Caco-2 (cell line): ENCODE measurements at regions not wholly inside any gene's neighbourhood (a gene's known extent, or its start where the extent isn't known, plus 50 kb on each side); places are given as distances from the start of the nearest gene placed in this dataset.

Experiments used
- BruUV-seq: library from RNA; stranded (reverse); fragments of 400-500 nt; replicated peaks from 2 replicates; lab custom pipeline; 2021; lab: Mats Ljungman, UMichigan
- CTCF ChIA-PET: fragments of 300-600 bp; sonication (Branson Sonifier 250); formaldehyde crosslinking; loops from one replicate; lab custom pipeline; 2022; ENCODE audit warnings: antibody characterized with exemption; lab: Charles Lee
- POLR2A ChIA-PET: fragments of 300-600 bp; sonication (Branson Sonifier 250); formaldehyde crosslinking; loops from one replicate; lab custom pipeline; 2022; ENCODE audit warnings: antibody characterized with exemption; lab: Charles Lee
- DNase-seq, 2 experiments: peaks; one replicate each; pipeline versions ENCODE4 v3.0.0 to v3.0.0-alpha.2; 2020 to 2022
- H3K27me3 ChIP-seq: replicated peaks from 2 replicates; pipeline ENCODE4 v1.6.0; 2011; ENCODE audit warnings: low read length; ENCODE audit not compliant: control insufficient read depth, insufficient read depth
- H3K36me3 ChIP-seq: 2 replicates; pipeline ENCODE4 v1.5.1; 2011; ENCODE audit warnings: low read length; ENCODE audit not compliant: control insufficient read depth, insufficient read depth
- H3K4me1 ChIP-seq: fragments of 250-450 bp; sonication (Bioruptor Pico); 2 replicates; pipeline ENCODE4 v1.5.1; 2020; ENCODE audit warnings: mild to moderate bottlenecking
- H3K4me3 ChIP-seq: 2 replicates; pipeline ENCODE4 v1.5.1; 2011; ENCODE audit warnings: low read depth, mild to moderate bottlenecking, control low read depth, low read length
- H3K9me3 ChIP-seq: fragments of 250-450 bp; sonication (Bioruptor Pico); 2 replicates; pipeline ENCODE4 v1.5.1; 2020; ENCODE audit warnings: mild to moderate bottlenecking, moderate library complexity
- H3K27ac Mint-ChIP-seq: one replicate; pipeline ENCODE4 v1.8.0; 2022; ENCODE audit warnings: mixed read lengths; ENCODE audit not compliant: unreplicated experiment
- H3K27me3 Mint-ChIP-seq: one replicate; pipeline ENCODE4 v1.8.0; 2022; ENCODE audit warnings: mixed read lengths; ENCODE audit not compliant: insufficient read depth, unreplicated experiment
- H3K36me3 Mint-ChIP-seq: one replicate; pipeline ENCODE4 v1.8.0; 2022; ENCODE audit warnings: mild to moderate bottlenecking, mixed read lengths; ENCODE audit not compliant: insufficient read depth, unreplicated experiment
- H3K4me1 Mint-ChIP-seq: one replicate; pipeline ENCODE4 v1.8.0; 2022; ENCODE audit warnings: low read depth, mixed read lengths; ENCODE audit not compliant: unreplicated experiment
- H3K4me3 Mint-ChIP-seq: one replicate; pipeline ENCODE4 v1.8.0; 2022; ENCODE audit warnings: mild to moderate bottlenecking, moderate library complexity, mixed read lengths; ENCODE audit not compliant: unreplicated experiment
- H3K9me3 Mint-ChIP-seq: one replicate; pipeline ENCODE4 v1.8.0; 2022; ENCODE audit warnings: mixed read lengths; ENCODE audit not compliant: unreplicated experiment
- CTCF ChIP-seq, 2 experiments: fragments of 200-600 bp in 1 of 2; IDR thresholded peaks; 1 replicate in 1 of 2; 2 replicates in 1 of 2; pipeline versions ENCODE4 v1.5.1 to v1.8.0; 2011 to 2022; ENCODE audit warnings: antibody characterized with exemption in 1 of 2, control low read depth in 1 of 2, inconsistent platforms in 1 of 2, low read depth in 1 of 2, low read length in 1 of 2, mild to moderate bottlenecking in 1 of 2, moderate library complexity in 1 of 2; ENCODE audit not compliant: insufficient read depth in 1 of 2, severe bottlenecking in 1 of 2, unreplicated experiment in 1 of 2
- intact Hi-C: fragments of 100-400 bp; cut with micrococcal nuclease; formaldehyde crosslinking; loops from one replicate; pipeline ENCODE4 v1.10.0; 2022; ENCODE audit not compliant: unreplicated experiment

GRCh38 chr6:132207991-132208390, 193.3 kb downstream of the MOXD1 start:
- H3K27me3 ChIP-seq, result no peaks in the 10 kb centered on the region
- Mint-ChIP-seq H3K27me3 (peaks cover 6% of the 10 kb centered on the region), H3K36me3 (no peaks in the 10 kb centered on the region), H3K4me3 (no peak overlapping the region), H3K4me1 (no peaks in the 10 kb centered on the region), H3K9me3 (no peaks in the 10 kb centered on the region), H3K27ac (no peak overlapping the region)
- POLR2A ChIA-PET, result no interaction called here
- no peak for TF ChIP-seq CTCF (IDR thresholded peaks at IDR 0.05; ENCODE audit: insufficient read depth in 1 of 2, low read depth in 1 of 2, low read length in 1 of 2, severe bottlenecking in 1 of 2, unreplicated experiment in 1 of 2)
- H3K36me3 ChIP-seq, result no peaks in the 10 kb centered on the region
- H3K9me3 ChIP-seq, result no peaks in the 10 kb centered on the region
- no TSS peak for BruUV-seq
- H3K4me1 ChIP-seq, result no peaks in the 10 kb centered on the region
- DNase-seq, result no peak
- no peak overlapping the region for H3K4me3 ChIP-seq
- CTCF ChIA-PET, result no interaction called here
- intact Hi-C loops, result no loop called here

GRCh38 chr6:132205946-132206345, 195.3 kb downstream of the MOXD1 start:
- CTCF ChIA-PET, result no interaction called here
- TF ChIP-seq CTCF (IDR thresholded peaks at IDR 0.05; ENCODE audit: insufficient read depth in 1 of 2, low read depth in 1 of 2, low read length in 1 of 2, severe bottlenecking in 1 of 2, unreplicated experiment in 1 of 2), result no peak
- Mint-ChIP-seq H3K4me1 (no peaks in the 10 kb centered on the region), H3K27me3 (peaks cover 3% of the 10 kb centered on the region), H3K36me3 (no peaks in the 10 kb centered on the region), H3K9me3 (no peaks in the 10 kb centered on the region), H3K4me3 (no peak overlapping the region), H3K27ac (no peak overlapping the region)
- no peak overlapping the region for H3K4me3 ChIP-seq
- POLR2A ChIA-PET, result no interaction called here
- no peaks in the 10 kb centered on the region for H3K4me1 ChIP-seq
- BruUV-seq, result no TSS peak
- H3K27me3 ChIP-seq, result no peaks in the 10 kb centered on the region
- intact Hi-C loops, result no loop called here
- DNase-seq, result no peak
- no peaks in the 10 kb centered on the region for H3K9me3 ChIP-seq
- H3K36me3 ChIP-seq, result no peaks in the 10 kb centered on the region

- Histone ChIP-seq H3K36me3 (no peaks in the 10 kb centered on the region), H3K27me3 (no peaks in the 10 kb centered on the region), H3K4me3 (no peak overlapping the region), H3K4me1 (no peaks in the 10 kb centered on the region), H3K9me3 (no peaks in the 10 kb centered on the region)
- peaks cover 3% of the 10 kb centered on the region for H3K27me3 Mint-ChIP-seq
- H3K36me3 Mint-ChIP-seq, result no peaks in the 10 kb centered on the region
- BruUV-seq, result no TSS peak
- no peaks in the 10 kb centered on the region for H3K4me1 Mint-ChIP-seq
- intact Hi-C loops, result no loop called here
- POLR2A ChIA-PET, result no interaction called here
- TF ChIP-seq CTCF (IDR thresholded peaks at IDR 0.05; ENCODE audit: insufficient read depth in 1 of 2, low read depth in 1 of 2, low read length in 1 of 2, severe bottlenecking in 1 of 2, unreplicated experiment in 1 of 2), result no peak
- CTCF ChIA-PET, result no interaction called here
- no peak overlapping the region for H3K27ac Mint-ChIP-seq
- DNase-seq, result no peak
- no peaks in the 10 kb centered on the region for H3K9me3 Mint-ChIP-seq
- H3K4me3 Mint-ChIP-seq, result no peak overlapping the region
Observed at GRCh38 chr6:132204591-132204990, 196.7 kb downstream of the MOXD1 start.
